HepG2 (cell line): ENCODE measurements at regions not wholly inside any gene's neighbourhood (a gene's known extent, or its start where the extent isn't known, plus 50 kb on each side); places are given as distances from the start of the nearest gene placed in this dataset.

ENCODE experiments used
- ATAC-seq: fragments of 200-7000 bp; cut with Tn5 transposase; 3 replicates; pipeline ENCODE4 v1.9.1; 2020; ENCODE audit warnings: mild to moderate bottlenecking, moderate library complexity
- BruUV-seq: library from RNA; stranded (reverse); fragments of 400-500 nt; replicated peaks from 2 replicates; lab custom pipeline; 2021; lab: Mats Ljungman, UMichigan
- CTCF ChIA-PET: fragments of 300-600 bp; formaldehyde crosslinking; extraction: SDS; loops from one replicate; lab custom pipeline; 2021; ENCODE audit warnings: low total read pairs, inconsistent platforms, low intra/inter-chr PET ratio; lab: Yijun Ruan, JAX
- POLR2A ChIA-PET: fragments of 350-600 bp; sonication (Branson Sonifier 250); formaldehyde crosslinking; loops from one replicate; lab custom pipeline; 2020; ENCODE audit warnings: antibody characterized with exemption, inconsistent platforms; lab: Yijun Ruan, JAX
- DNase-seq: peaks from one replicate; pipeline ENCODE4 v3.0.0-alpha.2; 2015; ENCODE audit warnings: low spot score
- FAIRE-seq: peaks from 3 replicates; lab custom pipeline; 2011; peaks lifted over from hg19 to GRCh38; lab: Jason Lieb, UNC
- H2AFZ ChIP-seq: one replicate; pipeline ENCODE4 v1.6.1; 2011; ENCODE audit warnings: low read length, inconsistent platforms
- H3K27ac ChIP-seq: fragments of 300-600 bp; 3 replicates; pipeline ENCODE4 v1.8.0; 2011; ENCODE audit warnings: mixed run types, mild to moderate bottlenecking, mixed read lengths, low read length, inconsistent platforms; ENCODE audit not compliant: insufficient read depth; ENCODE audit errors: extremely low read length
- H3K27me3 ChIP-seq, 2 experiments: fragments of 200-600 bp in 1 of 2; 2 replicates in 1 of 2; 3 replicates in 1 of 2; pipeline versions ENCODE4 v1.6.0 to v1.8.0; 2011; ENCODE audit warnings: low read length in 2 of 2, mild to moderate bottlenecking in 2 of 2, moderate library complexity in 2 of 2, inconsistent platforms in 1 of 2; ENCODE audit not compliant: insufficient read depth in 2 of 2, control insufficient read depth in 1 of 2
- H3K36me3 ChIP-seq, 2 experiments: fragments of 200-600 bp in 1 of 2; replicated peaks in 1 of 2; 2 replicates in 1 of 2; 3 replicates in 1 of 2; pipeline versions ENCODE4 v1.5.1 to v1.8.0; 2011; ENCODE audit warnings: low read length in 2 of 2, inconsistent platforms in 1 of 2; ENCODE audit not compliant: insufficient read depth in 2 of 2, control insufficient read depth in 1 of 2
- H3K4me1 ChIP-seq: 2 replicates; pipeline ENCODE4 v1.5.1; 2012; ENCODE audit warnings: low read length, inconsistent platforms; ENCODE audit not compliant: insufficient read depth
- H3K4me2 ChIP-seq: 2 replicates; pipeline ENCODE4 v1.6.0; 2011; ENCODE audit warnings: low read depth, low read length, inconsistent platforms
- H3K4me3 ChIP-seq, 3 experiments: fragments of 200-600 bp in 1 of 3; sonication (generic), shearing (Covaris generic) in 1 of 3; replicated peaks in 1 of 3; 2 replicates each; pipeline ENCODE4 v1.5.1; 2011 to 2016; ENCODE audit warnings: low read length in 3 of 3, inconsistent platforms in 2 of 3, low read depth in 2 of 3, mild to moderate bottlenecking in 2 of 3, control low read depth in 1 of 3, mixed read lengths in 1 of 3; ENCODE audit not compliant: insufficient read depth in 1 of 3
- H3K79me2 ChIP-seq: one replicate; pipeline ENCODE4 v1.6.1; 2011; ENCODE audit warnings: low read length, inconsistent platforms; ENCODE audit not compliant: insufficient read depth
- H3K9ac ChIP-seq: 2 replicates; pipeline ENCODE4 v1.6.0; 2011; ENCODE audit warnings: mild to moderate bottlenecking, low read depth, low read length, inconsistent platforms; ENCODE audit not compliant: insufficient read depth
- H3K9me3 ChIP-seq: 2 replicates; pipeline ENCODE4 v1.5.1; 2012; ENCODE audit warnings: mild to moderate bottlenecking, low read length
- H4K20me1 ChIP-seq: 2 replicates; pipeline ENCODE4 v1.6.0; 2011; ENCODE audit warnings: inconsistent platforms, mild to moderate bottlenecking, low read length, moderate library complexity; ENCODE audit not compliant: insufficient read depth
- HBP1 ChIP-seq: IDR thresholded peaks from 2 replicates; pipeline ENCODE4 v1.6.1; 2016; ENCODE audit warnings: low read depth, control low read depth
- HINFP ChIP-seq: sonication (generic); formaldehyde crosslinking; IDR thresholded peaks from 2 replicates; pipeline ENCODE4 v1.4.0; 2020; ENCODE audit warnings: low read depth, mild to moderate bottlenecking, missing genetic modification reagents
- KLF9 ChIP-seq: IDR thresholded peaks from 2 replicates; pipeline ENCODE4 v1.6.1; 2016; ENCODE audit warnings: low read depth
- PBX3 ChIP-seq: sonication (generic); formaldehyde crosslinking; IDR thresholded peaks from 2 replicates; pipeline ENCODE4 v1.8.1; 2023; ENCODE audit warnings: missing genetic modification reagents, inconsistent platforms, borderline replicate concordance
- ZNF329 ChIP-seq: sonication (generic); formaldehyde crosslinking; IDR thresholded peaks from 2 replicates; pipeline ENCODE4 v1.9.0; 2021; ENCODE audit warnings: low read depth, mild to moderate bottlenecking, missing genetic modification reagents
- ZNF570 ChIP-seq: sonication (generic); formaldehyde crosslinking; IDR thresholded peaks from 2 replicates; pipeline ENCODE4 v1.4.0; 2020; ENCODE audit warnings: mild to moderate bottlenecking, missing genetic modification reagents, borderline replicate concordance
- ZNF792 ChIP-seq: IDR thresholded peaks from 2 replicates; pipeline ENCODE4 v1.6.1; 2016
- ZNF891 ChIP-seq: sonication (generic); formaldehyde crosslinking; IDR thresholded peaks from 2 replicates; pipeline ENCODE4 v1.5.0; 2020; ENCODE audit warnings: mild to moderate bottlenecking, missing genetic modification reagents
- WGBS: methylation state at CpG from one replicate; pipeline ENCODE4 v1.1.6; 2017; ENCODE audit warnings: low lambda C conversion rate; 5-methylcytosine and 5-hydroxymethylcytosine counted together
- in situ Hi-C: cut with HindIII; loops from 2 replicates; pipeline ENCODE4 v1.10.0; 2017; ENCODE audit warnings: low pct_unique_long_range_greater_than_20kb; ENCODE audit not compliant: extremely low pct_ligation_motif_present
- intact Hi-C: fragments of 100-400 bp; cut with micrococcal nuclease; formaldehyde crosslinking; loops from one replicate; pipeline ENCODE4 v1.10.0; 2022; ENCODE audit not compliant: unreplicated experiment

GRCh38 chr6:71582820-71583219 lies 294.2 kb downstream of the OGFRL1 start:
- H3K36me3 ChIP-seq = no peaks in the 10 kb centered on the region
- no peak overlapping the region for H3K4me3 ChIP-seq
- BruUV-seq = no TSS peak
- H2AFZ ChIP-seq = no peak overlapping the region
- ChIA-PET POLR2A (no interaction called here), CTCF (no interaction called here)
- no peak for DNase-seq
- 0% methylated on average over 1 of the region's 1 CpG for WGBS
- no peak overlapping the region for H3K9ac ChIP-seq
- no peak for TF ChIP-seq ZNF329 (CRISPR knock-in tag)
- TF ChIP-seq ZNF792 = no peak
- no peak for TF ChIP-seq ZNF570 (CRISPR knock-in tag)
- TF ChIP-seq KLF9 (CRISPR knock-in tag) = no peak
- TF ChIP-seq HBP1 (CRISPR knock-in tag) = no peak
- no peak for TF ChIP-seq PBX3 (CRISPR knock-in tag)
- no peak for TF ChIP-seq HINFP (CRISPR knock-in tag)
- TF ChIP-seq ZNF891 (CRISPR knock-in tag) = no peak
- no peaks in the 10 kb centered on the region for H3K9me3 ChIP-seq
- FAIRE-seq = no peak
- no peak for ATAC-seq
- H3K4me1 ChIP-seq = no peaks in the 10 kb centered on the region
- H3K27me3 ChIP-seq = no peaks in the 10 kb centered on the region; a peak in 1 of 5 replicates
- intact Hi-C loops (no loop called here), in situ Hi-C loops (no loop called here)
- no peak overlapping the region for H3K27ac ChIP-seq
- no peaks in the 10 kb centered on the region for H4K20me1 ChIP-seq
- no peak overlapping the region for H3K4me2 ChIP-seq
- H3K79me2 ChIP-seq = no peaks in the 10 kb centered on the region
